H9 (cell line): ENCODE measurements at regions not wholly inside any gene's neighbourhood (a gene's known extent, or its start where the extent isn't known, plus 50 kb on each side); places are given as distances from the start of the nearest gene placed in this dataset.

ENCODE experiments used
- DNase-seq: peaks from one replicate; pipeline ENCODE4 v3.0.0-alpha.2; 2017
- H2AFZ ChIP-seq: one replicate; pipeline ENCODE4 v1.6.1; 2013; ENCODE audit warnings: mild to moderate bottlenecking, low read length, control low read depth, moderate library complexity
- H2AK5ac ChIP-seq: 2 replicates; pipeline ENCODE4 v1.6.1; 2013; ENCODE audit warnings: low read length, control low read depth, mixed read lengths; ENCODE audit not compliant: insufficient read length
- H2BK120ac ChIP-seq: one replicate; pipeline ENCODE4 v1.6.1; 2013; ENCODE audit warnings: low read depth, mild to moderate bottlenecking, low read length, control low read depth, inconsistent platforms; ENCODE audit not compliant: poor library complexity, severe bottlenecking
- H2BK12ac ChIP-seq: 2 replicates; pipeline ENCODE4 v1.6.1; 2013; ENCODE audit warnings: low read length, control low read depth, mixed read lengths, low read depth; ENCODE audit not compliant: insufficient read length
- H2BK15ac ChIP-seq: 2 replicates; pipeline ENCODE4 v1.6.1; 2013; ENCODE audit warnings: low read depth, low read length, control low read depth
- H2BK20ac ChIP-seq: one replicate; pipeline ENCODE4 v1.6.1; 2013; ENCODE audit warnings: low read depth, mild to moderate bottlenecking, low read length, control low read depth, inconsistent platforms; ENCODE audit not compliant: poor library complexity, severe bottlenecking
- H2BK5ac ChIP-seq: 2 replicates; pipeline ENCODE4 v1.6.1; 2013; ENCODE audit warnings: low read length, control low read depth, mixed read lengths; ENCODE audit not compliant: insufficient read length
- H3K14ac ChIP-seq: 2 replicates; pipeline ENCODE4 v1.6.1; 2013; ENCODE audit warnings: low read length, control low read depth; ENCODE audit not compliant: insufficient read depth
- H3K18ac ChIP-seq: 2 replicates; pipeline ENCODE4 v1.6.1; 2013; ENCODE audit warnings: low read depth, mild to moderate bottlenecking, mixed read lengths, low read length, control low read depth; ENCODE audit not compliant: insufficient read length
- H3K23ac ChIP-seq: 2 replicates; pipeline ENCODE4 v1.6.1; 2013; ENCODE audit warnings: low read length, control low read depth, mixed read lengths, low read depth; ENCODE audit not compliant: insufficient read length
- H3K23me2 ChIP-seq: 2 replicates; pipeline ENCODE4 v1.6.1; 2013; ENCODE audit warnings: low read depth, mild to moderate bottlenecking, mixed read lengths, low read length, control low read depth; ENCODE audit not compliant: insufficient read length, poor library complexity, severe bottlenecking
- H3K27ac ChIP-seq: 2 replicates; pipeline ENCODE4 v1.5.1; 2013; ENCODE audit warnings: low read length, control low read depth, mixed read lengths, low read depth; ENCODE audit not compliant: insufficient read length
- H3K27me3 ChIP-seq: 2 replicates; pipeline ENCODE4 v1.6.1; 2013; ENCODE audit warnings: low read length, control low read depth, inconsistent platforms; ENCODE audit not compliant: insufficient read depth
- H3K4ac ChIP-seq: 2 replicates; pipeline ENCODE4 v1.6.1; 2013; ENCODE audit warnings: low read depth, mild to moderate bottlenecking, control low read depth, inconsistent platforms, low read length, moderate library complexity
- H3K4me1 ChIP-seq: 2 replicates; pipeline ENCODE4 v1.6.1; 2013; ENCODE audit warnings: low read length, control low read depth, inconsistent platforms; ENCODE audit not compliant: insufficient read depth
- H3K4me2 ChIP-seq: 2 replicates; pipeline ENCODE4 v1.6.1; 2013; ENCODE audit warnings: low read length, control low read depth, mixed read lengths; ENCODE audit not compliant: insufficient read length, insufficient read depth
- H3K56ac ChIP-seq: 2 replicates; pipeline ENCODE4 v1.6.1; 2013; ENCODE audit warnings: low read depth, mild to moderate bottlenecking, mixed read lengths, low read length, control low read depth; ENCODE audit not compliant: insufficient read length
- H3K79me1 ChIP-seq: 2 replicates; pipeline ENCODE4 v1.6.1; 2013; ENCODE audit warnings: low read depth, mild to moderate bottlenecking, moderate library complexity, low read length, control low read depth, inconsistent platforms; ENCODE audit not compliant: insufficient read depth, poor library complexity, severe bottlenecking
- H3K79me2 ChIP-seq: 2 replicates; pipeline ENCODE4 v1.6.1; 2013; ENCODE audit warnings: low read length, control low read depth, inconsistent platforms; ENCODE audit not compliant: insufficient read depth
- H3K9ac ChIP-seq: 2 replicates; pipeline ENCODE4 v1.6.1; 2013; ENCODE audit warnings: low read length, control low read depth, mixed read lengths; ENCODE audit not compliant: insufficient read length; ENCODE audit errors: extremely low read depth
- H3K9me3 ChIP-seq: one replicate; pipeline ENCODE4 v1.6.1; 2013; ENCODE audit warnings: low read depth, low read length, inconsistent platforms; ENCODE audit not compliant: control insufficient read depth
- H3T11ph ChIP-seq: one replicate; pipeline ENCODE4 v1.6.1; 2013; ENCODE audit warnings: mild to moderate bottlenecking, low read length, control low read depth, inconsistent platforms
- H4K20me1 ChIP-seq: one replicate; pipeline ENCODE4 v1.6.1; 2013; ENCODE audit not compliant: control insufficient read depth, insufficient read length, insufficient read depth
- H4K5ac ChIP-seq: 2 replicates; pipeline ENCODE4 v1.6.1; 2013; ENCODE audit warnings: low read depth, mild to moderate bottlenecking, mixed read lengths, low read length, control low read depth; ENCODE audit not compliant: insufficient read length
- H4K8ac ChIP-seq: replicated peaks from 2 replicates; pipeline ENCODE4 v1.6.1; 2013; ENCODE audit warnings: low read length, control low read depth, mixed read lengths, low read depth; ENCODE audit not compliant: insufficient read length
- H4K91ac ChIP-seq: 2 replicates; pipeline ENCODE4 v1.6.1; 2013; ENCODE audit warnings: low read depth, mild to moderate bottlenecking, moderate library complexity, mixed read lengths, low read length, control low read depth; ENCODE audit not compliant: insufficient read length
- H3K27ac Mint-ChIP-seq, 3 experiments: 2 replicates in 2 of 3; 3 replicates in 1 of 3; pipeline ENCODE4 v1.8.0; 2020 to 2021; ENCODE audit warnings: mixed read lengths in 3 of 3, mild to moderate bottlenecking in 1 of 3, moderate library complexity in 1 of 3
- H3K27me3 Mint-ChIP-seq: 2 replicates; pipeline ENCODE4 v1.8.0; 2021; ENCODE audit warnings: low read depth, mild to moderate bottlenecking, moderate library complexity, mixed read lengths
- H3K36me3 Mint-ChIP-seq, 3 experiments: 2 replicates in 2 of 3; 3 replicates in 1 of 3; pipeline ENCODE4 v1.8.0; 2020 to 2021; ENCODE audit warnings: low read depth in 3 of 3, mixed read lengths in 3 of 3; ENCODE audit not compliant: insufficient read depth in 1 of 3
- H3K4me1 Mint-ChIP-seq, 2 experiments: 2 replicates each; pipeline ENCODE4 v1.8.0; 2020; ENCODE audit warnings: mixed read lengths in 2 of 2
- H3K4me3 Mint-ChIP-seq, 2 experiments: 2 replicates in 1 of 2; 3 replicates in 1 of 2; pipeline ENCODE4 v1.8.0; 2020 to 2021; ENCODE audit warnings: mild to moderate bottlenecking in 2 of 2, mixed read lengths in 2 of 2, moderate library complexity in 1 of 2
- H3K9me3 Mint-ChIP-seq, 2 experiments: 2 replicates in 1 of 2; 3 replicates in 1 of 2; pipeline ENCODE4 v1.8.0; 2020; ENCODE audit warnings: mild to moderate bottlenecking in 2 of 2, mixed read lengths in 2 of 2, moderate library complexity in 1 of 2
- WGBS: extraction: QIAGEN DNeasy Blood & Tissue Kit; methylation state at CpG from one replicate; pipeline ENCODE4 v1.1.7; 2013; ENCODE audit warnings: missing lambda C conversion rate, low lambda C conversion rate, mixed read lengths; ENCODE audit not compliant: insufficient read length; ENCODE audit errors: extremely low coverage; 5-methylcytosine and 5-hydroxymethylcytosine counted together
- TF ChIP-seq, protein P1 (sequence below): fragments of 200-600 bp; sonication (generic); conservative IDR thresholded peaks from 3 replicates; pipeline ENCODE4 v1.8.0; 2021; ENCODE audit warnings: antibody characterized with exemption, mild to moderate bottlenecking

DNA sequence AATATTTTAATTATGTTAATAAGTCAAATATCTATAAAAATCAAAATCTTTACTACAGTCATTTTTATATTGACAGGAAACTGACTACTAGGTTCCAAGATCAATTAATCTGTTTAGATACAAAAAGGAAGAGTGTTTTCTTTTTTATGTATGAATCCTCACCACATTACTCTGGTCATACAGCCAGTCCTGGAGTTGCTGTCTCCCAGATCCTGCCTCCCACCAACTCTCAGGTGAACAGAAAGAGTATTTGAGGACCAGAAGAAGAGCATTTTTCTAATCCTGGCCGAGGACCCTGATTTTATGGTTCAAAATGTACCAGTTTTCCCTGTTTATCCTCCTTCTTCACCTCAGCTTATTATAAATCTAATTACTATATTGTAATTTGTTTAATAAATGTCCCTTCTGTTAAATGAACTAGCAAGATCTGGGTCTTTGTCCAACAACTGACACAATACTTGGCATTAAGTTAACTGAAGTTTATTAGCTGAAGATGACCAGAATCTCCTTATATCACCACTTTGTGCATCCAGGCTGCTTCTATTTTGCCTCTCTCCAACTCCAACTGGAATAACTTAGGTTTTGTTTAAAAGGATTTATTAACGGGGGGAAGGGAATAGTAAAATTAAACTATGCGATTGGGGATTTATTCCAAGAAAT lies 224.4 kb upstream of the PCDH7 start:
- WGBS = no CpG with 5 or more reads among the region's 3 CpGs
- no peak overlapping the region for H3K27ac Mint-ChIP-seq
- Histone ChIP-seq H2BK12ac (no peak overlapping the region), H2BK5ac (no peak overlapping the region), H3K9ac (no peak overlapping the region), H4K20me1 (no peaks in the 10 kb centered on the region), H3K56ac (no peak overlapping the region), H4K5ac (no peak overlapping the region), H2BK20ac (no peak overlapping the region), H3K27me3 (no peaks in the 10 kb centered on the region), H3K23ac (no peak overlapping the region), H3K23me2 (no peaks in the 10 kb centered on the region), H3K27ac (no peak overlapping the region), H3K9me3 (no peaks in the 10 kb centered on the region), H3K79me1 (no peaks in the 10 kb centered on the region), H3K18ac (no peak overlapping the region), H3T11ph (no peak overlapping the region), H2AFZ (no peak overlapping the region), H3K4me1 (no peaks in the 10 kb centered on the region), H4K91ac (no peak overlapping the region), H3K14ac (no peak overlapping the region), H2BK15ac (no peak overlapping the region), H4K8ac (no peak overlapping the region), H2AK5ac (no peak overlapping the region), H3K4me2 (no peak overlapping the region), H2BK120ac (no peak overlapping the region), H3K79me2 (no peaks in the 10 kb centered on the region), H3K4ac (no peak overlapping the region)
- no peaks in the 10 kb centered on the region for H3K36me3 Mint-ChIP-seq
- no peak for DNase-seq
- H3K4me3 Mint-ChIP-seq = no peak overlapping the region
- no peaks in the 10 kb centered on the region for H3K4me1 Mint-ChIP-seq
- TF ChIP-seq, protein P1, sequence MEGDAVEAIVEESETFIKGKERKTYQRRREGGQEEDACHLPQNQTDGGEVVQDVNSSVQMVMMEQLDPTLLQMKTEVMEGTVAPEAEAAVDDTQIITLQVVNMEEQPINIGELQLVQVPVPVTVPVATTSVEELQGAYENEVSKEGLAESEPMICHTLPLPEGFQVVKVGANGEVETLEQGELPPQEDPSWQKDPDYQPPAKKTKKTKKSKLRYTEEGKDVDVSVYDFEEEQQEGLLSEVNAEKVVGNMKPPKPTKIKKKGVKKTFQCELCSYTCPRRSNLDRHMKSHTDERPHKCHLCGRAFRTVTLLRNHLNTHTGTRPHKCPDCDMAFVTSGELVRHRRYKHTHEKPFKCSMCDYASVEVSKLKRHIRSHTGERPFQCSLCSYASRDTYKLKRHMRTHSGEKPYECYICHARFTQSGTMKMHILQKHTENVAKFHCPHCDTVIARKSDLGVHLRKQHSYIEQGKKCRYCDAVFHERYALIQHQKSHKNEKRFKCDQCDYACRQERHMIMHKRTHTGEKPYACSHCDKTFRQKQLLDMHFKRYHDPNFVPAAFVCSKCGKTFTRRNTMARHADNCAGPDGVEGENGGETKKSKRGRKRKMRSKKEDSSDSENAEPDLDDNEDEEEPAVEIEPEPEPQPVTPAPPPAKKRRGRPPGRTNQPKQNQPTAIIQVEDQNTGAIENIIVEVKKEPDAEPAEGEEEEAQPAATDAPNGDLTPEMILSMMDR = no peak
- H3K9me3 Mint-ChIP-seq = no peaks in the 10 kb centered on the region; a peak in 1 of 5 replicates
- no peaks in the 10 kb centered on the region for H3K27me3 Mint-ChIP-seq
